ENCODE measurements at regions not wholly inside any gene's neighbourhood (a gene's known extent, or its start where the extent isn't known, plus 50 kb on each side); places are given as distances from the start of the nearest gene placed in this dataset.

DNA sequence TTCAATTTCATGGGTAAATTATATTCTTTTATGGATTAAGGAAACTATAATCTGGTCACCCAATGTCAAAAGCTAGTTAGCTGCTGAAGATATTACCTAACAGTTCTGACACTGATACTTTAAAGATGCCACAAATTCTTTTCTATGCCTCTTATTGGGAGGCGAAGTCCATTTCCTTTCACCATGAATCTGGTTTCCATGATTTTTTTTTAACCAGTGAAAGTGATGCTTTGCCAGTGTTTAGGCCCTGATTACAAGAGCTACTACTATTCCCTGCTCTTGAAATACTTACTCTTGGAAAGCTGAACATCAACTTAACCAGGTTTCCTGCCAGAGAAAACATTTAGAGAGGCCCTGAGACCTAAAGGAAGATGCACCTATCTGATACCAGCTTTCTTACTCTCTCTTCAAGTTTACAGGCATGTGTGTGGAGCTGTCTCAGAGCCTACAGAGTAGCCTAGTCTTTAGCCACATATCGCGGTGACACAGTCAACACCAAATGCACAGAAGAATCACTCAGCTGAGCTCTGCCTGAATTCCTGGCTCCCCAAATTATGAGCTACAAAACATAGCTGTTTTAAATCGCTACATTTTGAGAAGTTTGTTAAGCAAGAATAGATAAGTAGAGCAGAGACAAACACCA, 1280.8 kb downstream of the PCDH7 start:
- H3K27ac ChIP-seq = no peak overlapping the region
- DNase-seq (no peak), ATAC-seq (no peak)
- intact Hi-C loops (cut with DNase I) = no loop called here
- TF ChIP-seq, protein P1, sequence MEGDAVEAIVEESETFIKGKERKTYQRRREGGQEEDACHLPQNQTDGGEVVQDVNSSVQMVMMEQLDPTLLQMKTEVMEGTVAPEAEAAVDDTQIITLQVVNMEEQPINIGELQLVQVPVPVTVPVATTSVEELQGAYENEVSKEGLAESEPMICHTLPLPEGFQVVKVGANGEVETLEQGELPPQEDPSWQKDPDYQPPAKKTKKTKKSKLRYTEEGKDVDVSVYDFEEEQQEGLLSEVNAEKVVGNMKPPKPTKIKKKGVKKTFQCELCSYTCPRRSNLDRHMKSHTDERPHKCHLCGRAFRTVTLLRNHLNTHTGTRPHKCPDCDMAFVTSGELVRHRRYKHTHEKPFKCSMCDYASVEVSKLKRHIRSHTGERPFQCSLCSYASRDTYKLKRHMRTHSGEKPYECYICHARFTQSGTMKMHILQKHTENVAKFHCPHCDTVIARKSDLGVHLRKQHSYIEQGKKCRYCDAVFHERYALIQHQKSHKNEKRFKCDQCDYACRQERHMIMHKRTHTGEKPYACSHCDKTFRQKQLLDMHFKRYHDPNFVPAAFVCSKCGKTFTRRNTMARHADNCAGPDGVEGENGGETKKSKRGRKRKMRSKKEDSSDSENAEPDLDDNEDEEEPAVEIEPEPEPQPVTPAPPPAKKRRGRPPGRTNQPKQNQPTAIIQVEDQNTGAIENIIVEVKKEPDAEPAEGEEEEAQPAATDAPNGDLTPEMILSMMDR (IDR thresholded peaks at IDR 0.05) = no peak
- TF ChIP-seq POLR2A (IDR thresholded peaks at IDR 0.05) = no peak
- no peaks in the 10 kb centered on the region for H3K36me3 ChIP-seq
- 60% methylated on average over 2 of the region's 4 CpGs for WGBS (ENCODE audit: insufficient coverage, low coverage, low lambda C conversion rate, missing lambda C conversion rate)
- no peaks in the 10 kb centered on the region for H3K27me3 ChIP-seq
- no peaks in the 10 kb centered on the region for H3K4me1 ChIP-seq
- H3K4me3 ChIP-seq = no peak overlapping the region
- no peaks in the 10 kb centered on the region for H3K9me3 ChIP-seq

DNA sequence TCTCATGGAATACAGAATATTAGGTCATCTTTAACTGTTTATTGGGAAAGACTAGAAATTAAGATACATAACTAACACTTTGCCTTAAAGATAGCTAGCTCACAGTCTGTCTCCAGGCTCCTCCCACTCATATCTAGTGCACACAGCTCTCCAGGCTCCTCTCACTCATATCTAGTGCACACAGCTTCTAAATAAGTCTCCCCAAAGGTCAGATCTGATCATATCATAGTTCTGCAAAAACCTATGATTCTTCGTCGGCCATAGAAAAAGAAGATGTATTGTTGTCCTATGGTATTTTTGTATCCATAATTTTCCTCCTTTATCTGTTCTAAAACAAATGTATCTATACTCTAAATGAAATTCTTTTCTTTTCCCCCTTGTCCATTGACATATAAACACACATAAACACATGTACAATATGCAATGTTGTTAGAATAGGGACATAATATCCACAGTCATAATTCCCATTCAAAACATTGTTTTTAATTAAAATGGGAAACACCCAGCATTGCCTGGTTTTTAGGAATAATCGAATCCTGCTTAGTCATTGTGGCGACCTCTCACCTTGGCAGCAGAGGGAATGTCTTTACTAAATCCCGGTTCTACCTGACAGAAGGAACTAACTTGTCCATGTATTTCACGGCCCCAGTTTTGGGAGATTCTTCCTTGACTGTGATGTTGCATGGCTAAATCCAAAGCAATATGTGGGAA, 1282.0 kb downstream of the PCDH7 start:
- ATAC-seq = no peak
- TF ChIP-seq, protein P1 (IDR thresholded peaks at IDR 0.05) = no peak
- TF ChIP-seq POLR2A (IDR thresholded peaks at IDR 0.05) = no peak
- 41% methylated on average over 6 of the region's 6 CpGs for WGBS (ENCODE audit: insufficient coverage, low coverage, low lambda C conversion rate, missing lambda C conversion rate)

DNA sequence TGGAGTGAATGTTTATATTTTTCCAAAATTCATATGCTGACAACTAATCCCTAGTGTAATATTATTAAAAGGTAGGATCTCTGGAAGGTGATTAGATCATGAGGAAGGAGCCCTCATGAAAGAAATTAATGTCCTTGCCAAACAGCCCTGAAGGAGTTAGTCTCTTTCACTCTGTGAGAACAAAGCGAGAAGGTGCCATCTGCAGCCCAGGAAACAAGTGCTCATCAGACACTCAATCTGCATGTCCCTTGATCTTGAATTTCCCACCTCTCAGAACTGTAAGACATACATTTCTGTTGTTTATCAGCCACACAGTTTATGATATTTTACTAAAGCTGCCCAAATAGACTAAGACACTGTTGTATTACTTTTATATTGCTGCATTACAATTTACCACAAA, 1283.4 kb downstream of the PCDH7 start:
- Histone ChIP-seq H3K4me1 (no peaks in the 10 kb centered on the region), H3K9me3 (no peaks in the 10 kb centered on the region), H3K27ac (no peak overlapping the region), H3K27me3 (no peaks in the 10 kb centered on the region), H3K36me3 (no peaks in the 10 kb centered on the region), H3K4me3 (no peak overlapping the region)
- no peak for TF ChIP-seq POLR2A (IDR thresholded peaks at IDR 0.05)
- TF ChIP-seq, protein P1 (IDR thresholded peaks at IDR 0.05) = no peak
- no peak for ATAC-seq
- intact Hi-C loops (cut with DNase I) = no loop called here
- DNase-seq = no peak
- WGBS (ENCODE audit: insufficient coverage, low coverage, low lambda C conversion rate, missing lambda C conversion rate) = 43% methylated on average over 1 of the region's 1 CpG

More for the DNA sequence above, 1282.0 kb downstream of the PCDH7 start:
- Histone ChIP-seq H3K4me1 (no peaks in the 10 kb centered on the region), H3K27me3 (no peaks in the 10 kb centered on the region), H3K4me3 (no peak overlapping the region), H3K9me3 (no peaks in the 10 kb centered on the region), H3K36me3 (no peaks in the 10 kb centered on the region), H3K27ac (no peak overlapping the region)
- intact Hi-C loops (cut with DNase I) = no loop called here
- DNase-seq = no peak

DNA sequence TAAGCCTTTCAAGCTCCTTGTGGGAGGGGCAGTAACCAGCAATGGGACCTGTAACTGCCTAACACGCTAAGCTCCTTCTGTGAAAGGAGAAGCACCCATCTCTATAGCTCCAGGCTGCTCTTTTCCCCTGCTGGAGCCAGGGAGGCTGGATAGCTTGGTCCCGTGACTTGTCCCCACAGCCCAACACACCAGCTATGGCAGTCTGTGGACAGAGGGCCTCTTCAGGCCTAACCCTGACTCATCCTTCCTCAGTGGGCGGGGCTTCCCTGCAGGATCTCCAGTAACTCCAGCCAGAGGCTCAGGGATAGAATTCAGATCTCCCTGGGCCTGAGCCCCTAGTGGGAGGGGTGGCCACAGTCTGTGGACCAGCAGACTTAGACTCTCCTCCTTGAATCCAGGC, 1290.1 kb downstream of the PCDH7 start:
- no peak for DNase-seq
- no peak overlapping the region for H3K4me3 ChIP-seq
- H3K27ac ChIP-seq = no peak overlapping the region
- intact Hi-C loops (cut with DNase I) = no loop called here
- ATAC-seq = no peak
- H3K36me3 ChIP-seq = no peaks in the 10 kb centered on the region
- H3K4me1 ChIP-seq = no peaks in the 10 kb centered on the region
- no peaks in the 10 kb centered on the region for H3K27me3 ChIP-seq
- WGBS (ENCODE audit: insufficient coverage, low coverage, low lambda C conversion rate, missing lambda C conversion rate) = no CpG with 5 or more reads among the region's 3 CpGs
- no peaks in the 10 kb centered on the region for H3K9me3 ChIP-seq
- TF ChIP-seq, protein P1 (IDR thresholded peaks at IDR 0.05) = no peak
- no peak for TF ChIP-seq POLR2A (IDR thresholded peaks at IDR 0.05)

All from right lobe of liver (tissue), 6 donors.